ENCODE measurements at regions not wholly inside any gene's neighbourhood (a gene's known extent, or its start where the extent isn't known, plus 50 kb on each side); places are given as distances from the start of the nearest gene placed in this dataset.

- no peak for TF ChIP-seq CTCF (conservative IDR thresholded peaks at IDR 0.05)
- TF ChIP-seq EZH2 (IDR thresholded peaks at IDR 0.05; ENCODE audit: low read depth) = no peak
Measured at GRCh38 chr2:40043191-40043590, 264.1 kb upstream of the THUMPD2 start.
